ENCODE measurements at regions not wholly inside any gene's neighbourhood (a gene's known extent, or its start where the extent isn't known, plus 50 kb on each side); places are given as distances from the start of the nearest gene placed in this dataset.

- TF ChIP-seq POLR2AphosphoS5 (IDR thresholded peaks at IDR 0.05): no peak
- TF ChIP-seq CTCF (IDR thresholded peaks at IDR 0.05 in 8 of 11, conservative IDR thresholded peaks at IDR 0.05 in 3 of 11): no peak
Measured at GRCh38 chr4:42719257-42719656, 62.4 kb upstream of the ATP8A1 start.
